HFFc6 (cell line): ENCODE measurements at regions not wholly inside any gene's neighbourhood (a gene's known extent, or its start where the extent isn't known, plus 50 kb on each side); places are given as distances from the start of the nearest gene placed in this dataset.

ENCODE experiments used
- DNase-seq: peaks from one replicate; pipeline ENCODE4 v3.0.0-alpha.2; 2018
- H3K27ac Mint-ChIP-seq: 2 replicates; pipeline ENCODE4 v1.8.0; 2020; ENCODE audit warnings: mild to moderate bottlenecking, mixed read lengths
- H3K27me3 Mint-ChIP-seq: 2 replicates; pipeline ENCODE4 v1.8.0; 2021; ENCODE audit warnings: mild to moderate bottlenecking, moderate library complexity, mixed read lengths; ENCODE audit not compliant: insufficient read depth
- H3K36me3 Mint-ChIP-seq: 2 replicates; pipeline ENCODE4 v1.8.0; 2021; ENCODE audit warnings: low read depth, mixed read lengths
- H3K4me1 Mint-ChIP-seq: 2 replicates; pipeline ENCODE4 v1.8.0; 2020; ENCODE audit warnings: low read depth, mixed read lengths
- H3K4me3 Mint-ChIP-seq: 2 replicates; pipeline ENCODE4 v1.8.0; 2020; ENCODE audit warnings: mild to moderate bottlenecking, moderate library complexity, mixed read lengths
- H3K9me3 Mint-ChIP-seq: 2 replicates; pipeline ENCODE4 v1.8.0; 2020; ENCODE audit warnings: mild to moderate bottlenecking, mixed read lengths
- TF ChIP-seq, protein P1 (sequence below): fragments of 200-600 bp; sonication (generic); IDR thresholded peaks from 2 replicates; pipeline ENCODE4 v1.5.0; 2021; ENCODE audit warnings: antibody characterized with exemption, mild to moderate bottlenecking

DNA sequence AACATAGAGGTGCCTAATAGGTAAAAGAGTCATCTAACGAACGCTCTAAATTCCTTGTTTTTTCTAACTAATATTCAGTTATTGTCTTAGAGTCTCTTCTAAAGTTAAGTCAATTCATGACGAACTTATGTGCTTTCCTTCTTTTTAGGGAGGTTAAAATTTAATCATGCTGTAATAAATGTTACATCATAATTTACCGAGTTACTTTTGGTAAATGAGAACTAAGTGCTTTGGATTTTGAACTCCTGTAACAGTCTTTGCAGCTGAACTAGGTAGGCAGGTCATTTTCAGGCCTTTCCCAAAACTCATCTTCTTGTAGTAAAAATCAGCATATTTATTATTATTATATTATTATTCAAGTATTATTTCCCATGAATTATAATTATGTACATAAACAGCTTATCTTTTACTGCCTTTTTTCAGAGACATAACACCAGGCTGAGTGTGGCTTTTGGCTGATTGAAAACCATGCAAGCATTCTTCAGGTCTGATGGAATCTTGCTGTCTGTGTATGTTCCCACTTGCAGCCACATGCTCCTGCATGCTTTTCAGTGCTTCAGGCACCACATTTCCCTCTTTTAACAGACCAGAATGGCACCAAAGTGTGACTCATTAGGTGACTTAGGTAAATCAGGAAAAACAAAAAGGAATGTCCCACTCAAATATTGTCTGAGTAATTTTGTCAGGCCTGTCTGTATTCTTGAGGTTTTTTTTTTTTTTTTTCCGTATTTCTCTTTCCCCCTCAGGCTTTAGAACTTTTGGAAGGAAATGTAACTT is 81.0 kb upstream of the CD55 start:
- no peaks in the 10 kb centered on the region for H3K27me3 Mint-ChIP-seq
- TF ChIP-seq, protein P1, sequence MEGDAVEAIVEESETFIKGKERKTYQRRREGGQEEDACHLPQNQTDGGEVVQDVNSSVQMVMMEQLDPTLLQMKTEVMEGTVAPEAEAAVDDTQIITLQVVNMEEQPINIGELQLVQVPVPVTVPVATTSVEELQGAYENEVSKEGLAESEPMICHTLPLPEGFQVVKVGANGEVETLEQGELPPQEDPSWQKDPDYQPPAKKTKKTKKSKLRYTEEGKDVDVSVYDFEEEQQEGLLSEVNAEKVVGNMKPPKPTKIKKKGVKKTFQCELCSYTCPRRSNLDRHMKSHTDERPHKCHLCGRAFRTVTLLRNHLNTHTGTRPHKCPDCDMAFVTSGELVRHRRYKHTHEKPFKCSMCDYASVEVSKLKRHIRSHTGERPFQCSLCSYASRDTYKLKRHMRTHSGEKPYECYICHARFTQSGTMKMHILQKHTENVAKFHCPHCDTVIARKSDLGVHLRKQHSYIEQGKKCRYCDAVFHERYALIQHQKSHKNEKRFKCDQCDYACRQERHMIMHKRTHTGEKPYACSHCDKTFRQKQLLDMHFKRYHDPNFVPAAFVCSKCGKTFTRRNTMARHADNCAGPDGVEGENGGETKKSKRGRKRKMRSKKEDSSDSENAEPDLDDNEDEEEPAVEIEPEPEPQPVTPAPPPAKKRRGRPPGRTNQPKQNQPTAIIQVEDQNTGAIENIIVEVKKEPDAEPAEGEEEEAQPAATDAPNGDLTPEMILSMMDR: no peak
- H3K4me1 Mint-ChIP-seq: peaks cover 49% of the 10 kb centered on the region
- no peaks in the 10 kb centered on the region for H3K9me3 Mint-ChIP-seq
- peak; percentile 55 for DNase-seq
- peak overlapping the region; percentile 14; the same call in 1 of the 2 replicates for H3K4me3 Mint-ChIP-seq
- H3K36me3 Mint-ChIP-seq: no peaks in the 10 kb centered on the region
- H3K27ac Mint-ChIP-seq: peak overlapping the region; percentile 48

DNA sequence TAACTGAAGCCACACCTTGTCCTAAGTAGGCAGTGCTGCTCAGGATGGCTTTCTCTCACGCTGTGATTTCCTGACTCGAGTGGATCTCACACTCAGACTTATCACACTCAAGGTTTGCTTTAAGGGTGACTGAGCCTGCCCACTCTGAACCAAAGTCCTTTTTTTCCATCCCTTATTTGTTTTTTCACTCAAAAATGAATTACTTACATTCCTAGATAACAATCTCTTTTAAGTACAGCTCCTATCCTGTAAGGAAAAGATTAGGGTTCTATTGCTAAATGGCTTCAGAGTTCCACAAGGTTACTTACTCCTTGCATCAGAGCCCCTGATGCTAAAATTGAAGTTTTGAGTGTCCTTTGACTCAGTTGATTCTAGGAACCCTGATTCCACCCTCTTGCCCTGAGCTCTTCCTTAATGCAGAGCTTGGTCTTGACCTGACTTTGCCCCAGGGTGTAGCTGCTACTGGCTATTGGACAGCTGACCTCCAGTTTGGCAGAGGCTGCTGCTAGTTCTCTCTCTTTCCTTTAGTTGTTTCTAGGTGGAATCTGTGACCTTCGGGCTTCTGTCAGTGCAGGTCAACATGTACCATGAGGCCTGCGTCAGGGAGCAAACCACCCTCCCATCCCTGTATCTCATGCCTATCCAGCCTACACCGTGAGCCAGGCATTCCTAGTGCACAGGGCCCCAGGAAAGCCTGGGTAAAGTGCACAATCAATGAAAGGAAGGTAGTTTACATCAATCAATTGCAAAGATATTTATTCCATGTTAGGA is 80.1 kb upstream of the CD55 start:
- Mint-ChIP-seq H3K4me1 (peaks cover 50% of the 10 kb centered on the region), H3K27me3 (peaks cover 4% of the 10 kb centered on the region), H3K27ac (peak overlapping the region; percentile 48), H3K9me3 (no peaks in the 10 kb centered on the region), H3K4me3 (peak overlapping the region; percentile 14; the same call in 1 of the 2 replicates), H3K36me3 (no peaks in the 10 kb centered on the region)
- DNase-seq: no peak
- TF ChIP-seq, protein P1: no peak

DNA sequence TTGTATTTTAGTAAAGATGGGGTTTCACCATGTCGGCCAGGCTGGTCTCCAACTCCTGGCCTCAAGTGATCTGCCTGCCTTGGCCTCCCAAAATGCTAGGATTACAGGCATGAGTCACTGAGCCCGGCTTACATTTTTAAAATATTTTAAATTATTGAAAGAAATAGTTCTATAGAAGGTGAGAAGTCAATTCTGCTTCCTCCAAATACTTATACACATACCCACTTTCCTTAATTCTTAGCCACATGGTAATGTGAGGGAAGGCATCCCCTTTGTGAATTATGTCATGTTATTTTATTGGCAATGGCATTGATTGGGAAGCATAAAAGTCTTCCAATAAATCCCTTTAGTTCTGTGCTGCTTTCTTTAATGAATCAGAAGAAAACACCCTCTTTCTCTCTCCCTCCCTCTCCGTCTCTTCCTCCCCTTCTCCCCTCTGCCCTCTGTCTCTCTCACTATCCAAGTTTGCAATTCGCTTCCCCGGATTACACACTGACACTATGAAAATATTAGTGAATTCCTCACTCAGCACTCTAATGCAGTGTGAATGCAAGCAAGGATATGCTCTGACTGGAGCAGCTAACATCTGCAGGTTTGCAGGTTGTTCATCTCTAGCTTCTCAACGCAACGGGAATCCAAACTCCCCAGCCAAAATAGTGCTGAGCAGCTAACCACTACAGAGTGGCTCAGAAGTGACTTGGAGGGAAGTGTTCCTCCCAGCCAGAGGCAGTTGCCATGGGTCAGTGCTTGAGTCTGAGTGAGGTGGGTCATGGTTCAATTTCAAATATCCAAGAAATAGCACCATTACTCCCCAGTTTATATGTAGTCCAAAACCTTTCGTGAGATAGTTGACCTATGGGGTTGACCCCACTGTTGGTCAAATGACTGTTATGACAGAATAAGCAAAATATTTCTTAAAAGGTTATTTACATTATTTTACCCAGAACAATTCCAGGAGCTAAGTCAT is 77.8 kb upstream of the CD55 start:
- H3K4me1 Mint-ChIP-seq: peaks cover 59% of the 10 kb centered on the region
- TF ChIP-seq, protein P1: no peak
- no peak for DNase-seq

DNA sequence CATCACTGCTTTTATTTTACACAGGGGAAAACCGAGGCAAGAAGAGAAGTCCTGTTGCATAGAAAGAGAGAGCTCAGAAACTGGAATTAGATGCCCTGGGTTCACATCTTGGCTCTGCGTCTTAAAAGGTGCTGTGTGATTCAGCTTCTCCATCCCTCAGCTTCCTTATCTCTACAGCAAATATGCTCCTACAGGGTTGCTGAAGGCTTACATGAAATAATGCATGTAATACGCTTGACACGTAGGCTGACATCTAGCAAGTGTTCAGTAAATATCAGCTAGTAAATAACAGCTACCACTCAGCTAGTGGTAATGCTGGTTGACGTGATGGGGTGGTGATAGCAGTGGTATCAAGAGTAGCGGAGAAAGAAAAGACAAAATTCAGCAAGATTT is 77.1 kb upstream of the CD55 start:
- no peak for DNase-seq
- Mint-ChIP-seq H3K36me3 (no peaks in the 10 kb centered on the region), H3K9me3 (no peaks in the 10 kb centered on the region), H3K4me3 (no peak overlapping the region), H3K27ac (no peak overlapping the region), H3K27me3 (peaks cover 6% of the 10 kb centered on the region), H3K4me1 (peaks cover 63% of the 10 kb centered on the region)
- TF ChIP-seq, protein P1: no peak

More for the DNA sequence above, 77.8 kb upstream of the CD55 start:
- Mint-ChIP-seq H3K9me3 (no peaks in the 10 kb centered on the region), H3K27me3 (peaks cover 6% of the 10 kb centered on the region), H3K4me3 (peak overlapping the region; percentile 3; the same call in 1 of the 2 replicates), H3K27ac (peak overlapping the region; percentile 7), H3K36me3 (no peaks in the 10 kb centered on the region)

DNA sequence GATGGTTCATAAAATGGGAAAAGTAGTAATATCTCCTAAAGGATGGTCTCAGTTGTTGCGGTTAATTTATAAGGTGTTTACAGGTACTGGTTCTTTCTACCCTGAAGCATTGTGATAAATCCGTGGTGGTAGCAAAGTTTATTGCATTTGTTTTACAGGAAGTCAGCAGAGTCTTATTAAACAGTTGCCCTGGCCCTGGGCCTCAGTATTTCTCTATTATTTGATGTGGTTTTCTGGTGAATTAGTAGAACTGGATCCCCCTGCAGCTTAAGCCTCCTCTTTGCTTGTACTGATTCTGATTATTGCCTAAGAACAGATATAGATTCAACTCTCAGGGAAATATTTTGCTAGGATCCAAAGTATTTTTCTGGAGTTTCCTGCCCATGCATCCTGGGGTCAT is 76.4 kb upstream of the CD55 start:
- H3K27ac Mint-ChIP-seq: no peak overlapping the region
- H3K36me3 Mint-ChIP-seq: no peaks in the 10 kb centered on the region
- no peak overlapping the region for H3K4me3 Mint-ChIP-seq
- H3K4me1 Mint-ChIP-seq: peaks cover 58% of the 10 kb centered on the region
- H3K9me3 Mint-ChIP-seq: no peaks in the 10 kb centered on the region
- TF ChIP-seq, protein P1: no peak
- DNase-seq: no peak
- H3K27me3 Mint-ChIP-seq: peaks cover 6% of the 10 kb centered on the region
